GM19468 (cell line): ENCODE measurements at regions not wholly inside any gene's neighbourhood (a gene's known extent, or its start where the extent isn't known, plus 50 kb on each side); places are given as distances from the start of the nearest gene placed in this dataset.

Experiments
- ATAC-seq: cut with Tn5 transposase; IDR thresholded peaks from one replicate; pipeline ENCODE4 v1.9.1; 2021; ENCODE audit warnings: mild to moderate bottlenecking, moderate library complexity, moderate number of reproducible peaks; ENCODE audit not compliant: unreplicated experiment; ENCODE audit errors: extremely low read depth

- no peak for ATAC-seq
Observed at GRCh38 chr16:86763819-86764218, 185.5 kb downstream of the FOXL1 start.

GRCh38 chr16:86764551-86764950 is 186.2 kb downstream of the FOXL1 start:
- ATAC-seq, result no peak

GRCh38 chr16:86765389-86766026 is 187.2 kb downstream of the FOXL1 start:
- no peak for ATAC-seq

- ATAC-seq, result no peak
Observed at GRCh38 chr16:86766700-86767099, 188.4 kb downstream of the FOXL1 start.

GRCh38 chr16:86768228-86768791 is 190.0 kb downstream of the FOXL1 start:
- ATAC-seq, result no peak

GRCh38 chr16:86768999-86769398 is 190.7 kb downstream of the FOXL1 start:
- ATAC-seq, result no peak

GRCh38 chr16:86771506-86772460 is 193.4 kb downstream of the FOXL1 start:
- no peak for ATAC-seq

GRCh38 chr16:86772671-86773353 is 194.5 kb downstream of the FOXL1 start:
- no peak for ATAC-seq

GRCh38 chr16:86773354-86773715 is 195.0 kb downstream of the FOXL1 start:
- ATAC-seq, result no peak

GRCh38 chr16:86774931-86775330 is 196.6 kb downstream of the FOXL1 start:
- ATAC-seq, result no peak

- ATAC-seq, result no peak
Observed at GRCh38 chr16:86775511-86775921, 197.2 kb downstream of the FOXL1 start.

GRCh38 chr16:86777381-86777946 is 199.1 kb downstream of the FOXL1 start:
- ATAC-seq, result no peak

- no peak for ATAC-seq
Observed at GRCh38 chr16:86778108-86778745, 199.9 kb downstream of the FOXL1 start.

- ATAC-seq, result no peak
Observed at GRCh38 chr16:86778978-86779377, 200.6 kb downstream of the FOXL1 start.

GRCh38 chr16:86781046-86781445 is 202.7 kb downstream of the FOXL1 start:
- no peak for ATAC-seq

- no peak for ATAC-seq
Observed at GRCh38 chr16:86783636-86784626, 205.6 kb downstream of the FOXL1 start.

- ATAC-seq, result no peak
Observed at GRCh38 chr16:86786338-86786737, 208.0 kb downstream of the FOXL1 start.

GRCh38 chr16:86786994-86787393 is 208.6 kb downstream of the FOXL1 start:
- no peak for ATAC-seq

- no peak for ATAC-seq
Observed at GRCh38 chr16:86787538-86787937, 209.2 kb downstream of the FOXL1 start.
